MM.1S (cell line): ENCODE measurements at regions not wholly inside any gene's neighbourhood (a gene's known extent, or its start where the extent isn't known, plus 50 kb on each side); places are given as distances from the start of the nearest gene placed in this dataset.

Source experiments
- DNase-seq: peaks from one replicate; pipeline ENCODE4 v3.0.0-alpha.2; 2015
- H2AFZ ChIP-seq: fragments of 300-600 bp; sonication (generic); 2 replicates; pipeline ENCODE4 v1.6.0; 2016; ENCODE audit warnings: antibody characterized with exemption, low read length
- H3F3A ChIP-seq: fragments of 300-600 bp; sonication (generic); 2 replicates; pipeline ENCODE4 v1.6.1; 2016; ENCODE audit warnings: mild to moderate bottlenecking, antibody characterized with exemption, low read length, moderate library complexity, mixed read lengths; ENCODE audit not compliant: insufficient read depth
- H3K27ac ChIP-seq: fragments of 300-600 bp; sonication (generic); 2 replicates; pipeline ENCODE4 v1.5.1; 2016; ENCODE audit warnings: mild to moderate bottlenecking, low read length
- H3K27me3 ChIP-seq: fragments of 300-600 bp; sonication (generic); replicated peaks from 2 replicates; pipeline ENCODE4 v1.6.0; 2016; ENCODE audit warnings: low read length; ENCODE audit not compliant: insufficient read depth
- H3K36me3 ChIP-seq: fragments of 300-600 bp; sonication (generic); replicated peaks from 2 replicates; pipeline ENCODE4 v1.6.1; 2016; ENCODE audit warnings: mild to moderate bottlenecking, low read length, mixed read lengths; ENCODE audit not compliant: insufficient read depth
- H3K4me1 ChIP-seq: fragments of 300-600 bp; sonication (generic); 2 replicates; pipeline ENCODE4 v1.6.1; 2016; ENCODE audit warnings: low read length, mixed read lengths
- H3K4me2 ChIP-seq: fragments of 300-600 bp; sonication (generic); 2 replicates; pipeline ENCODE4 v1.6.0; 2016; ENCODE audit warnings: low read depth, low read length
- H3K4me3 ChIP-seq: fragments of 300-600 bp; sonication (generic); 2 replicates; pipeline ENCODE4 v1.5.1; 2016; ENCODE audit warnings: low read length, mixed read lengths
- H3K79me2 ChIP-seq: fragments of 300-600 bp; sonication (generic); 2 replicates; pipeline ENCODE4 v1.6.1; 2016; ENCODE audit warnings: mixed run types, low read length, mixed read lengths
- H3K9ac ChIP-seq: fragments of 300-600 bp; sonication (generic); 2 replicates; pipeline ENCODE4 v1.6.1; 2016; ENCODE audit warnings: low read length, mixed read lengths
- H3K9me2 ChIP-seq: fragments of 300-600 bp; sonication (generic); replicated peaks from 2 replicates; pipeline ENCODE4 v1.6.1; 2016; ENCODE audit warnings: mild to moderate bottlenecking, low read length, mixed read lengths; ENCODE audit not compliant: insufficient read depth
- H3K9me3 ChIP-seq: fragments of 300-600 bp; sonication (generic); replicated peaks from 2 replicates; pipeline ENCODE4 v1.6.1; 2016; ENCODE audit warnings: mild to moderate bottlenecking, low read length, mixed read lengths; ENCODE audit not compliant: insufficient read depth
- H4K20me1 ChIP-seq: fragments of 300-600 bp; sonication (generic); 2 replicates; pipeline ENCODE4 v1.6.1; 2016; ENCODE audit warnings: mild to moderate bottlenecking, low read length, moderate library complexity, mixed read lengths; ENCODE audit not compliant: insufficient read depth
- CTCF ChIP-seq: fragments of 300-600 bp; sonication (generic); IDR thresholded peaks from 2 replicates; pipeline ENCODE4 v1.5.1; 2016; ENCODE audit warnings: antibody characterized with exemption, low read length, mixed read lengths
- EZH2 ChIP-seq: fragments of 300-600 bp; sonication (generic); optimal IDR thresholded peaks from 2 replicates; pipeline ENCODE3; 2017; ENCODE audit warnings: low read depth, mild to moderate bottlenecking, antibody characterized with exemption, low read length, mixed read lengths
- EZH2phosphoT487 ChIP-seq: fragments of 300-600 bp; sonication (generic); IDR thresholded peaks from 2 replicates; pipeline ENCODE4 v1.6.1; 2018; ENCODE audit warnings: antibody characterized with exemption, low read length

- no peaks in the 10 kb centered on the region for H3F3A ChIP-seq
- no peak for TF ChIP-seq EZH2phosphoT487
- TF ChIP-seq CTCF, result no peak
- TF ChIP-seq EZH2, result no peak
- no peak for DNase-seq
- no peaks in the 10 kb centered on the region for H4K20me1 ChIP-seq
- H3K4me1 ChIP-seq, result no peaks in the 10 kb centered on the region
- H3K4me2 ChIP-seq, result no peak overlapping the region
- H3K9me2 ChIP-seq, result no peaks in the 10 kb centered on the region
- H2AFZ ChIP-seq, result no peak overlapping the region
- H3K36me3 ChIP-seq, result no peaks in the 10 kb centered on the region
- no peak overlapping the region for H3K9ac ChIP-seq
- H3K4me3 ChIP-seq, result no peak overlapping the region
- no peaks in the 10 kb centered on the region for H3K79me2 ChIP-seq
- no peaks in the 10 kb centered on the region for H3K9me3 ChIP-seq
- H3K27me3 ChIP-seq, result no peaks in the 10 kb centered on the region
- H3K27ac ChIP-seq, result no peak overlapping the region
These were observed 292.4 kb downstream of the EFNB2 start for GRCh38 chr13:106243011-106243565.

- no peaks in the 10 kb centered on the region for H4K20me1 ChIP-seq
- no peak for DNase-seq
- no peaks in the 10 kb centered on the region for H3K36me3 ChIP-seq
- no peaks in the 10 kb centered on the region for H3F3A ChIP-seq
- H3K27me3 ChIP-seq, result no peaks in the 10 kb centered on the region
- H3K9ac ChIP-seq, result no peak overlapping the region
- no peaks in the 10 kb centered on the region for H3K9me3 ChIP-seq
- no peak overlapping the region for H3K4me3 ChIP-seq
- H3K9me2 ChIP-seq, result no peaks in the 10 kb centered on the region
- H3K4me2 ChIP-seq, result no peak overlapping the region
- no peak overlapping the region for H3K27ac ChIP-seq
- H3K79me2 ChIP-seq, result no peaks in the 10 kb centered on the region
- H3K4me1 ChIP-seq, result no peaks in the 10 kb centered on the region
- TF ChIP-seq EZH2phosphoT487 (no peak), EZH2 (no peak), CTCF (no peak)
- no peak overlapping the region for H2AFZ ChIP-seq
These were observed 293.2 kb downstream of the EFNB2 start for GRCh38 chr13:106241974-106242953.

- no peaks in the 10 kb centered on the region for H3F3A ChIP-seq
These were observed 296.8 kb downstream of the EFNB2 start for GRCh38 chr13:106238690-106239089.

More at GRCh38 chr13:106238690-106239089, 296.8 kb downstream of the EFNB2 start:
- no peak overlapping the region for H2AFZ ChIP-seq
- H3K4me3 ChIP-seq, result no peak overlapping the region
- no peak for DNase-seq
- H3K9ac ChIP-seq, result no peak overlapping the region
- H3K36me3 ChIP-seq, result no peaks in the 10 kb centered on the region
- H3K4me1 ChIP-seq, result no peaks in the 10 kb centered on the region
- no peaks in the 10 kb centered on the region for H3K9me3 ChIP-seq
- no peaks in the 10 kb centered on the region for H4K20me1 ChIP-seq
- no peak overlapping the region for H3K27ac ChIP-seq
- H3K4me2 ChIP-seq, result no peak overlapping the region
- TF ChIP-seq CTCF (no peak), EZH2 (no peak), EZH2phosphoT487 (no peak)
- H3K79me2 ChIP-seq, result no peaks in the 10 kb centered on the region
- no peaks in the 10 kb centered on the region for H3K9me2 ChIP-seq
- no peaks in the 10 kb centered on the region for H3K27me3 ChIP-seq
